IgD-negative memory B cell (primary cell): ENCODE measurements at regions not wholly inside any gene's neighbourhood (a gene's known extent, or its start where the extent isn't known, plus 50 kb on each side); places are given as distances from the start of the nearest gene placed in this dataset.

Source experiments
- H3K27ac Mint-ChIP-seq, 3 donors: one replicate each; pipeline ENCODE4 v1.8.0; 2020 to 2022; ENCODE audit warnings: mild to moderate bottlenecking in 3 of 3, mixed read lengths in 3 of 3, moderate library complexity in 1 of 3
- H3K27me3 Mint-ChIP-seq: one replicate; pipeline ENCODE4 v1.8.0; 2021; ENCODE audit warnings: mixed read lengths
- H3K36me3 Mint-ChIP-seq: one replicate; pipeline ENCODE4 v1.8.0; 2020; ENCODE audit warnings: mild to moderate bottlenecking, mixed read lengths
- H3K4me1 Mint-ChIP-seq, 3 donors: one replicate each; pipeline ENCODE4 v1.8.0; 2020 to 2022; ENCODE audit warnings: mixed read lengths in 3 of 3, mild to moderate bottlenecking in 1 of 3
- H3K4me3 Mint-ChIP-seq, 4 donors: one replicate each; pipeline ENCODE4 v1.8.0; 2020 to 2022; ENCODE audit warnings: mild to moderate bottlenecking in 4 of 4, mixed read lengths in 4 of 4, moderate library complexity in 3 of 4
- H3K9me3 Mint-ChIP-seq, 3 donors: one replicate each; pipeline ENCODE4 v1.8.0; 2020 to 2021; ENCODE audit warnings: mixed read lengths in 3 of 3, mild to moderate bottlenecking in 1 of 3

- Mint-ChIP-seq H3K36me3 (peaks cover 2% of the 10 kb centered on the region), H3K27ac (no peak overlapping the region), H3K9me3 (peaks cover 0 to 9% (median 2%) of the 10 kb centered on the region in 3 donors), H3K27me3 (no peaks in the 10 kb centered on the region), H3K4me3 (no peak overlapping the region), H3K4me1 (no peaks in the 10 kb centered on the region)
These were observed 236.7 kb downstream of the PCDH7 start for GRCh38 chr4:30956916-30957315.

GRCh38 chr4:30957706-30958105 lies 237.5 kb downstream of the PCDH7 start:
- no peaks in the 10 kb centered on the region for H3K27me3 Mint-ChIP-seq
- no peaks in the 10 kb centered on the region for H3K4me1 Mint-ChIP-seq
- H3K27ac Mint-ChIP-seq: no peak overlapping the region
- H3K36me3 Mint-ChIP-seq: no peaks in the 10 kb centered on the region
- no peak overlapping the region for H3K4me3 Mint-ChIP-seq
- H3K9me3 Mint-ChIP-seq: peaks cover 0 to 9% (median 2%) of the 10 kb centered on the region in 3 donors

- H3K4me3 Mint-ChIP-seq: no peak overlapping the region
- peaks cover 1 to 9% (median 3%) of the 10 kb centered on the region in 3 donors for H3K9me3 Mint-ChIP-seq
- no peaks in the 10 kb centered on the region for H3K4me1 Mint-ChIP-seq
- no peak overlapping the region for H3K27ac Mint-ChIP-seq
- no peaks in the 10 kb centered on the region for H3K36me3 Mint-ChIP-seq
- H3K27me3 Mint-ChIP-seq: no peaks in the 10 kb centered on the region
These were observed 239.8 kb downstream of the PCDH7 start for GRCh38 chr4:30959781-30960485.

- Mint-ChIP-seq H3K36me3 (no peaks in the 10 kb centered on the region), H3K27me3 (no peaks in the 10 kb centered on the region), H3K9me3 (peaks cover 0 to 3% (median 1%) of the 10 kb centered on the region in 3 donors), H3K4me1 (no peaks in the 10 kb centered on the region), H3K4me3 (no peak overlapping the region), H3K27ac (peak overlapping the region in 1 of 3 donors; percentile 8)
These were observed 242.8 kb downstream of the PCDH7 start for GRCh38 chr4:30962939-30963338.

- Mint-ChIP-seq H3K27me3 (no peaks in the 10 kb centered on the region), H3K4me1 (no peaks in the 10 kb centered on the region), H3K4me3 (no peak overlapping the region), H3K9me3 (peaks cover 0 to 6% (median 1%) of the 10 kb centered on the region in 3 donors), H3K27ac (no peak overlapping the region), H3K36me3 (no peaks in the 10 kb centered on the region)
These were observed 248.8 kb downstream of the PCDH7 start for GRCh38 chr4:30968926-30969325.

GRCh38 chr4:30972542-30972941 lies 252.4 kb downstream of the PCDH7 start:
- Mint-ChIP-seq H3K36me3 (peaks cover under 1% of the 10 kb centered on the region), H3K4me1 (no peaks in the 10 kb centered on the region), H3K27me3 (no peaks in the 10 kb centered on the region), H3K4me3 (no peak overlapping the region), H3K9me3 (peaks cover 0 to 6% (median 1%) of the 10 kb centered on the region in 3 donors), H3K27ac (no peak overlapping the region)

- H3K4me1 Mint-ChIP-seq: no peaks in the 10 kb centered on the region
- peaks cover 0 to 6% (median 1%) of the 10 kb centered on the region in 3 donors for H3K9me3 Mint-ChIP-seq
- no peak overlapping the region for H3K4me3 Mint-ChIP-seq
- no peaks in the 10 kb centered on the region for H3K27me3 Mint-ChIP-seq
- H3K27ac Mint-ChIP-seq: peak overlapping the region in 1 of 3 donors; percentile 40
- peaks cover 2% of the 10 kb centered on the region for H3K36me3 Mint-ChIP-seq
These were observed 253.8 kb downstream of the PCDH7 start for GRCh38 chr4:30973993-30974392.

GRCh38 chr4:30979402-30979801 lies 259.2 kb downstream of the PCDH7 start:
- Mint-ChIP-seq H3K36me3 (peaks cover 2% of the 10 kb centered on the region), H3K4me1 (no peaks in the 10 kb centered on the region), H3K27me3 (no peaks in the 10 kb centered on the region), H3K9me3 (peaks cover 0 to 7% (median 5%) of the 10 kb centered on the region in 3 donors), H3K27ac (no peak overlapping the region), H3K4me3 (no peak overlapping the region)

GRCh38 chr4:30989508-30989907 lies 269.3 kb downstream of the PCDH7 start:
- no peaks in the 10 kb centered on the region for H3K27me3 Mint-ChIP-seq
- no peaks in the 10 kb centered on the region for H3K36me3 Mint-ChIP-seq
- H3K9me3 Mint-ChIP-seq: peaks cover 2 to 15% (median 2%) of the 10 kb centered on the region in 3 donors
- H3K4me1 Mint-ChIP-seq: no peaks in the 10 kb centered on the region
- H3K4me3 Mint-ChIP-seq: no peak overlapping the region
- no peak overlapping the region for H3K27ac Mint-ChIP-seq

GRCh38 chr4:30996841-30997240 lies 276.7 kb downstream of the PCDH7 start:
- Mint-ChIP-seq H3K27me3 (no peaks in the 10 kb centered on the region), H3K4me3 (no peak overlapping the region), H3K27ac (no peak overlapping the region), H3K36me3 (no peaks in the 10 kb centered on the region), H3K4me1 (no peaks in the 10 kb centered on the region), H3K9me3 (peaks cover 2 to 27% (median 5%) of the 10 kb centered on the region in 3 donors)

- H3K36me3 Mint-ChIP-seq: no peaks in the 10 kb centered on the region
- H3K27ac Mint-ChIP-seq: peak overlapping the region in 1 of 3 donors; percentile 57
These were observed 284.9 kb downstream of the PCDH7 start for GRCh38 chr4:31005037-31005436.

GRCh38 chr4:31007858-31008257 lies 287.7 kb downstream of the PCDH7 start:
- H3K4me1 Mint-ChIP-seq: no peaks in the 10 kb centered on the region
- peaks cover 3 to 12% (median 6%) of the 10 kb centered on the region in 3 donors for H3K9me3 Mint-ChIP-seq
- no peaks in the 10 kb centered on the region for H3K36me3 Mint-ChIP-seq
- no peak overlapping the region for H3K27ac Mint-ChIP-seq
- H3K4me3 Mint-ChIP-seq: no peak overlapping the region
- no peaks in the 10 kb centered on the region for H3K27me3 Mint-ChIP-seq

More at GRCh38 chr4:31005037-31005436, 284.9 kb downstream of the PCDH7 start:
- Mint-ChIP-seq H3K9me3 (peaks cover 3 to 8% (median 6%) of the 10 kb centered on the region in 3 donors), H3K27me3 (no peaks in the 10 kb centered on the region), H3K4me1 (no peaks in the 10 kb centered on the region), H3K4me3 (no peak overlapping the region)

- H3K9me3 Mint-ChIP-seq: peaks cover 0 to 7% (median 2%) of the 10 kb centered on the region in 3 donors
- H3K36me3 Mint-ChIP-seq: no peaks in the 10 kb centered on the region
- no peaks in the 10 kb centered on the region for H3K4me1 Mint-ChIP-seq
- no peak overlapping the region for H3K27ac Mint-ChIP-seq
- H3K4me3 Mint-ChIP-seq: no peak overlapping the region
- H3K27me3 Mint-ChIP-seq: no peaks in the 10 kb centered on the region
These were observed 289.8 kb downstream of the PCDH7 start for GRCh38 chr4:31009926-31010325.

- Mint-ChIP-seq H3K4me1 (no peaks in the 10 kb centered on the region), H3K36me3 (no peaks in the 10 kb centered on the region), H3K4me3 (no peak overlapping the region), H3K27me3 (no peaks in the 10 kb centered on the region), H3K9me3 (peaks cover 0 to 3% (median 3%) of the 10 kb centered on the region in 3 donors), H3K27ac (no peak overlapping the region)
These were observed 295.0 kb downstream of the PCDH7 start for GRCh38 chr4:31015123-31015522.

GRCh38 chr4:31016322-31017061 lies 296.3 kb downstream of the PCDH7 start:
- Mint-ChIP-seq H3K36me3 (no peaks in the 10 kb centered on the region), H3K27ac (no peak overlapping the region), H3K4me1 (no peaks in the 10 kb centered on the region), H3K9me3 (peaks cover 0 to 3% (median 0%) of the 10 kb centered on the region in 3 donors), H3K27me3 (no peaks in the 10 kb centered on the region), H3K4me3 (no peak overlapping the region)
